SK-N-SH (cell line): ENCODE measurements at regions not wholly inside any gene's neighbourhood (a gene's known extent, or its start where the extent isn't known, plus 50 kb on each side); places are given as distances from the start of the nearest gene placed in this dataset.

Experiments used
- CTCF ChIA-PET: fragments of 300-600, 350-600 bp; formaldehyde crosslinking; extraction: SDS; loops from one replicate; lab custom pipeline; 2021; lab: Yijun Ruan, JAX
- POLR2A ChIA-PET: fragments of 350-600 bp; sonication (Branson Sonifier 250); formaldehyde crosslinking; extraction: SDS; loops from one replicate; lab custom pipeline; 2020; ENCODE audit warnings: antibody characterized with exemption, inconsistent platforms; lab: Yijun Ruan, JAX
- DNase-seq: peaks from one replicate; pipeline ENCODE4 v3.0.0; 2012
- H2AFZ ChIP-seq: fragments of 200-600 bp; sonication (generic); 2 replicates; pipeline ENCODE4 v1.8.1; 2016; ENCODE audit warnings: antibody characterized with exemption, mild to moderate bottlenecking, low read depth
- H3F3A ChIP-seq: fragments of 200-600 bp; sonication (generic); replicated peaks from 2 replicates; pipeline ENCODE3; 2016; ENCODE audit warnings: antibody characterized with exemption, mild to moderate bottlenecking; ENCODE audit not compliant: insufficient read depth
- H3K27ac ChIP-seq, 2 experiments: fragments of 200-500 bp in 1 of 2; fragments of 200-600 bp in 1 of 2; sonication (Bioruptor generic) in 1 of 2; sonication (generic), shearing (Covaris generic) in 1 of 2; 2 replicates each; pipeline versions ENCODE4 v1.5.1 to v1.6.1; 2014 to 2016; ENCODE audit warnings: low read depth in 2 of 2, inconsistent platforms in 1 of 2, low read length in 1 of 2, mild to moderate bottlenecking in 1 of 2, mixed read lengths in 1 of 2
- H3K27me3 ChIP-seq: fragments of 200-600 bp; sonication (generic), shearing (Covaris generic); 2 replicates; pipeline ENCODE4 v1.6.1; 2016; ENCODE audit warnings: mixed run types; ENCODE audit not compliant: insufficient read depth
- H3K36me3 ChIP-seq, 2 experiments: fragments of 200-500 bp in 1 of 2; fragments of 200-600 bp in 1 of 2; sonication (Bioruptor generic) in 1 of 2; sonication (generic) in 1 of 2; replicated peaks in 1 of 2; 2 replicates each; pipeline versions ENCODE3 to v1.5.1; 2014 to 2016; ENCODE audit warnings: low read length in 1 of 2, mild to moderate bottlenecking in 1 of 2; ENCODE audit not compliant: insufficient read depth in 2 of 2, control insufficient read depth in 1 of 2
- H3K4me1 ChIP-seq, 2 experiments: fragments of 200-500 bp in 1 of 2; fragments of 200-600 bp in 1 of 2; sonication (Bioruptor generic) in 1 of 2; sonication (generic), shearing (Covaris generic) in 1 of 2; 2 replicates each; pipeline versions ENCODE4 v1.5.1 to v1.6.1; 2014 to 2016; ENCODE audit warnings: low read depth in 1 of 2, low read length in 1 of 2, mixed run types in 1 of 2; ENCODE audit not compliant: insufficient read depth in 2 of 2, control insufficient read depth in 1 of 2
- H3K4me2 ChIP-seq: fragments of 200-600 bp; sonication (generic), shearing (Covaris generic); 2 replicates; pipeline ENCODE4 v1.6.1; 2017; ENCODE audit warnings: mixed run types
- H3K4me3 ChIP-seq, 2 experiments: fragments of 200-500 bp in 1 of 2; fragments of 200-600 bp in 1 of 2; sonication (Bioruptor generic) in 1 of 2; sonication (generic), shearing (Covaris generic) in 1 of 2; 2 replicates each; pipeline versions ENCODE4 v1.5.1 to v1.8.1; 2014 to 2016; ENCODE audit warnings: low read depth in 2 of 2, inconsistent platforms in 1 of 2, low read length in 1 of 2, mild to moderate bottlenecking in 1 of 2, mixed read lengths in 1 of 2, moderate library complexity in 1 of 2
- H3K79me2 ChIP-seq: fragments of 200-600 bp; sonication (generic); 2 replicates; pipeline ENCODE4 v1.8.1; 2017; ENCODE audit warnings: mild to moderate bottlenecking; ENCODE audit not compliant: insufficient read depth
- H3K9ac ChIP-seq: fragments of 200-600 bp; sonication (generic); 2 replicates; pipeline ENCODE4 v1.6.1; 2017; ENCODE audit warnings: mixed run types
- H3K9me2 ChIP-seq: fragments of 200-600 bp; sonication (generic); 2 replicates; pipeline ENCODE4 v1.6.1; 2017; ENCODE audit warnings: mixed run types
- H3K9me3 ChIP-seq: fragments of 200-600 bp; sonication (generic); 2 replicates; pipeline ENCODE4 v1.6.1; 2017; ENCODE audit warnings: mixed run types, mild to moderate bottlenecking, moderate library complexity
- H4K20me1 ChIP-seq: fragments of 200-600 bp; sonication (generic); 2 replicates; pipeline ENCODE4 v1.6.1; 2017; ENCODE audit warnings: mild to moderate bottlenecking, mixed run types; ENCODE audit not compliant: insufficient read depth
- CHD2 ChIP-seq: fragments of 150-350 bp; IDR thresholded peaks from 2 replicates; pipeline ENCODE4 v1.6.1; 2018; ENCODE audit warnings: low read length; ENCODE audit not compliant: partially characterized antibody
- EZH2phosphoT487 ChIP-seq: fragments of 200-600 bp; sonication (generic); IDR thresholded peaks from 2 replicates; pipeline ENCODE4 v1.6.1; 2017; ENCODE audit warnings: low read depth, mixed run types, mild to moderate bottlenecking, antibody characterized with exemption, moderate library complexity, borderline replicate concordance
- FOXJ3 ChIP-seq: sonication (generic); formaldehyde crosslinking; IDR thresholded peaks from 2 replicates; pipeline ENCODE4 v1.5.1; 2020; ENCODE audit warnings: mild to moderate bottlenecking, missing genetic modification reagents
- FOXM1 ChIP-seq: IDR thresholded peaks from 2 replicates; pipeline ENCODE4 v1.4.0; 2012; ENCODE audit warnings: low read depth, mild to moderate bottlenecking
- GABPA ChIP-seq: IDR thresholded peaks from 2 replicates; pipeline ENCODE4 v1.4.0; 2012; ENCODE audit warnings: low read depth, mild to moderate bottlenecking
- IRF3 ChIP-seq: fragments of 150-350 bp; IDR thresholded peaks from 2 replicates; pipeline ENCODE4 v1.6.1; 2016; ENCODE audit warnings: mild to moderate bottlenecking, low read depth, low read length
- MEF2A ChIP-seq: IDR thresholded peaks from 2 replicates; pipeline ENCODE4 v1.4.0; 2012; ENCODE audit warnings: low read depth, borderline replicate concordance
- MXI1 ChIP-seq: IDR thresholded peaks from 2 replicates; pipeline ENCODE4 v1.6.1; 2012; ENCODE audit warnings: mild to moderate bottlenecking, low read depth, low read length, improper control_type of control experiment
- NFIC ChIP-seq: IDR thresholded peaks from 2 replicates; pipeline ENCODE4 v1.4.0; 2012; ENCODE audit warnings: borderline replicate concordance
- NRF1 ChIP-seq: IDR thresholded peaks from 2 replicates; pipeline ENCODE4 v1.6.1; 2012; ENCODE audit warnings: low read depth, mild to moderate bottlenecking, low read length
- RAD21 ChIP-seq: IDR thresholded peaks from 2 replicates; pipeline ENCODE4 v1.6.1; 2012; ENCODE audit warnings: mild to moderate bottlenecking, low read length
- RCOR1 ChIP-seq: fragments of 150-350 bp; IDR thresholded peaks from 2 replicates; pipeline ENCODE4 v1.6.1; 2017; ENCODE audit warnings: antibody characterized with exemption, low read length
- RFX5 ChIP-seq: IDR thresholded peaks from 2 replicates; pipeline ENCODE4 v1.6.1; 2012; ENCODE audit warnings: mild to moderate bottlenecking, improper control_type of control experiment, low read length
- RXRA ChIP-seq: IDR thresholded peaks from 2 replicates; pipeline ENCODE4 v1.4.0; 2012; ENCODE audit warnings: low read depth, mild to moderate bottlenecking, borderline replicate concordance
- SMC3 ChIP-seq: IDR thresholded peaks from 2 replicates; pipeline ENCODE4 v1.6.1; 2012; ENCODE audit warnings: low read depth, low read length, improper control_type of control experiment
- TEAD4 ChIP-seq: IDR thresholded peaks from 2 replicates; pipeline ENCODE4 v1.4.0; 2012; ENCODE audit warnings: mild to moderate bottlenecking, borderline replicate concordance; ENCODE audit not compliant: insufficient read depth
- USF2 ChIP-seq: fragments of 150-350 bp; IDR thresholded peaks from 2 replicates; pipeline ENCODE4 v1.6.1; 2017; ENCODE audit warnings: antibody characterized with exemption, low read length, low read depth, borderline replicate concordance
- YY1 ChIP-seq: IDR thresholded peaks from 2 replicates; pipeline ENCODE4 v1.4.0; 2012; ENCODE audit warnings: low read depth, mild to moderate bottlenecking
- ZBTB33 ChIP-seq: IDR thresholded peaks from 2 replicates; pipeline ENCODE4 v1.4.0; 2012; ENCODE audit warnings: low read depth, borderline replicate concordance
- WGBS: methylation state at CpG from one replicate; pipeline ENCODE4 v1.1.6; 2017; ENCODE audit warnings: low lambda C conversion rate; 5-methylcytosine and 5-hydroxymethylcytosine counted together

GRCh38 chr22:49636649-49637048 lies 191.0 kb downstream of the BRD1 start:
- no peaks in the 10 kb centered on the region for H3K79me2 ChIP-seq
- ChIA-PET CTCF (interaction anchor here (0.9 kb wide), 1 partner anchor 203 kb away, joined by 3 read pairs; no protein-coding TSS in a partner anchor), POLR2A (no interaction called here)
- no peak overlapping the region for H3K9ac ChIP-seq
- no peaks in the 10 kb centered on the region for H3K36me3 ChIP-seq
- H3K4me3 ChIP-seq = no peak overlapping the region
- TF ChIP-seq MEF2A (no peak), SMC3 (no peak), FOXM1 (no peak), RXRA (no peak), ZBTB33 (no peak), TEAD4 (no peak), CHD2 (no peak), RFX5 (no peak), YY1 (no peak), MXI1 (no peak), RAD21 (no peak), FOXJ3 (CRISPR knock-in tag) (no peak), NFIC (no peak), RCOR1 (no peak), IRF3 (no peak), GABPA (no peak), NRF1 (no peak), USF2 (no peak), EZH2phosphoT487 (no peak)
- no peaks in the 10 kb centered on the region for H3F3A ChIP-seq
- no peaks in the 10 kb centered on the region for H3K9me3 ChIP-seq
- no peaks in the 10 kb centered on the region for H4K20me1 ChIP-seq
- H2AFZ ChIP-seq = no peak overlapping the region
- peaks cover 0 to 5% of the 10 kb centered on the region in 2 experiments; a peak in 1 of 4 replicates for H3K4me1 ChIP-seq
- no peak overlapping the region for H3K27ac ChIP-seq
- no peak for DNase-seq
- H3K4me2 ChIP-seq = no peak overlapping the region
- H3K27me3 ChIP-seq = no peaks in the 10 kb centered on the region
- WGBS = 35% methylated on average over 8 of the region's 17 CpGs
- no peaks in the 10 kb centered on the region for H3K9me2 ChIP-seq
